ENCODE measurements at regions not wholly inside any gene's neighbourhood (a gene's known extent, or its start where the extent isn't known, plus 50 kb on each side); places are given as distances from the start of the nearest gene placed in this dataset.

GRCh38 chr7:41003611-41003940 is 699.3 kb downstream of the INHBA start:
- peak overlapping the region; percentile 97 for H3K27ac ChIP-seq (ENCODE audit: poor library complexity, severe bottlenecking)

GRCh38 chr7:41002741-41003610 is 699.9 kb downstream of the INHBA start:
- no peak for DNase-seq (ENCODE audit: low spot score)
- peak overlapping the region; percentile 97 for H3K27ac ChIP-seq (ENCODE audit: poor library complexity, severe bottlenecking)
- ATAC-seq (ENCODE audit: low read depth), result no peak
- peaks cover 50% of the 10 kb centered on the region for H3K4me1 ChIP-seq (ENCODE audit: insufficient read depth, poor library complexity, severe bottlenecking)
- no peaks in the 10 kb centered on the region for H3K27me3 ChIP-seq (ENCODE audit: insufficient read depth, poor library complexity, severe bottlenecking)
- no peaks in the 10 kb centered on the region for H3K36me3 ChIP-seq (ENCODE audit: low read depth)
- H3K9me3 ChIP-seq (ENCODE audit: severe bottlenecking), result no peaks in the 10 kb centered on the region
- H3K4me3 ChIP-seq (ENCODE audit: severe bottlenecking), result no peak overlapping the region
- peak; percentile 86 for TF ChIP-seq CTCF (IDR thresholded peaks at IDR 0.05; ENCODE audit: poor library complexity, severe bottlenecking)

More at GRCh38 chr7:41003611-41003940, 699.3 kb downstream of the INHBA start:
- H3K4me3 ChIP-seq (ENCODE audit: severe bottlenecking), result no peak overlapping the region
- TF ChIP-seq CTCF (IDR thresholded peaks at IDR 0.05; ENCODE audit: poor library complexity, severe bottlenecking), result no peak
- no peak for DNase-seq (ENCODE audit: low spot score)
- ATAC-seq (ENCODE audit: low read depth), result peak; percentile 85
- H3K9me3 ChIP-seq (ENCODE audit: severe bottlenecking), result no peaks in the 10 kb centered on the region
- H3K4me1 ChIP-seq (ENCODE audit: insufficient read depth, poor library complexity, severe bottlenecking), result peaks cover 50% of the 10 kb centered on the region
- H3K36me3 ChIP-seq (ENCODE audit: low read depth), result no peaks in the 10 kb centered on the region
- no peaks in the 10 kb centered on the region for H3K27me3 ChIP-seq (ENCODE audit: insufficient read depth, poor library complexity, severe bottlenecking)

- no peak overlapping the region for H3K4me3 ChIP-seq (ENCODE audit: severe bottlenecking)
- peaks cover 32% of the 10 kb centered on the region for H3K4me1 ChIP-seq (ENCODE audit: insufficient read depth, poor library complexity, severe bottlenecking)
- H3K27ac ChIP-seq (ENCODE audit: poor library complexity, severe bottlenecking), result no peak overlapping the region
- H3K36me3 ChIP-seq (ENCODE audit: low read depth), result no peaks in the 10 kb centered on the region
- no peak for TF ChIP-seq CTCF (IDR thresholded peaks at IDR 0.05; ENCODE audit: poor library complexity, severe bottlenecking)
- no peak for DNase-seq (ENCODE audit: low spot score)
- no peak for ATAC-seq (ENCODE audit: low read depth)
- H3K9me3 ChIP-seq (ENCODE audit: severe bottlenecking), result no peaks in the 10 kb centered on the region
- H3K27me3 ChIP-seq (ENCODE audit: insufficient read depth, poor library complexity, severe bottlenecking), result no peaks in the 10 kb centered on the region
Observed at GRCh38 chr7:41000042-41000441, 702.8 kb downstream of the INHBA start.

- H3K9me3 ChIP-seq (ENCODE audit: severe bottlenecking), result no peaks in the 10 kb centered on the region
- no peak overlapping the region for H3K4me3 ChIP-seq (ENCODE audit: severe bottlenecking)
- ATAC-seq (ENCODE audit: low read depth) (no peak), DNase-seq (ENCODE audit: low spot score) (no peak)
- H3K4me1 ChIP-seq (ENCODE audit: insufficient read depth, poor library complexity, severe bottlenecking), result peaks cover 7% of the 10 kb centered on the region
- peak overlapping the region; percentile 29 for H3K27ac ChIP-seq (ENCODE audit: poor library complexity, severe bottlenecking)
- H3K27me3 ChIP-seq (ENCODE audit: insufficient read depth, poor library complexity, severe bottlenecking), result no peaks in the 10 kb centered on the region
- H3K36me3 ChIP-seq (ENCODE audit: low read depth), result no peaks in the 10 kb centered on the region
- no peak for TF ChIP-seq CTCF (IDR thresholded peaks at IDR 0.05; ENCODE audit: poor library complexity, severe bottlenecking)
Observed at GRCh38 chr7:40996233-40996677, 706.6 kb downstream of the INHBA start.

- H3K4me3 ChIP-seq (ENCODE audit: severe bottlenecking), result no peak overlapping the region
- peaks cover 3% of the 10 kb centered on the region for H3K4me1 ChIP-seq (ENCODE audit: insufficient read depth, poor library complexity, severe bottlenecking)
- H3K27ac ChIP-seq (ENCODE audit: poor library complexity, severe bottlenecking), result no peak overlapping the region
- no peak for TF ChIP-seq CTCF (IDR thresholded peaks at IDR 0.05; ENCODE audit: poor library complexity, severe bottlenecking)
- H3K36me3 ChIP-seq (ENCODE audit: low read depth), result no peaks in the 10 kb centered on the region
- H3K27me3 ChIP-seq (ENCODE audit: insufficient read depth, poor library complexity, severe bottlenecking), result no peaks in the 10 kb centered on the region
- no peak for ATAC-seq (ENCODE audit: low read depth)
- no peak for DNase-seq (ENCODE audit: low spot score)
- H3K9me3 ChIP-seq (ENCODE audit: severe bottlenecking), result no peaks in the 10 kb centered on the region
Observed at GRCh38 chr7:40990841-40991240, 712.0 kb downstream of the INHBA start.
